ENCODE measurements at regions not wholly inside any gene's neighbourhood (a gene's known extent, or its start where the extent isn't known, plus 50 kb on each side); places are given as distances from the start of the nearest gene placed in this dataset.

DNA sequence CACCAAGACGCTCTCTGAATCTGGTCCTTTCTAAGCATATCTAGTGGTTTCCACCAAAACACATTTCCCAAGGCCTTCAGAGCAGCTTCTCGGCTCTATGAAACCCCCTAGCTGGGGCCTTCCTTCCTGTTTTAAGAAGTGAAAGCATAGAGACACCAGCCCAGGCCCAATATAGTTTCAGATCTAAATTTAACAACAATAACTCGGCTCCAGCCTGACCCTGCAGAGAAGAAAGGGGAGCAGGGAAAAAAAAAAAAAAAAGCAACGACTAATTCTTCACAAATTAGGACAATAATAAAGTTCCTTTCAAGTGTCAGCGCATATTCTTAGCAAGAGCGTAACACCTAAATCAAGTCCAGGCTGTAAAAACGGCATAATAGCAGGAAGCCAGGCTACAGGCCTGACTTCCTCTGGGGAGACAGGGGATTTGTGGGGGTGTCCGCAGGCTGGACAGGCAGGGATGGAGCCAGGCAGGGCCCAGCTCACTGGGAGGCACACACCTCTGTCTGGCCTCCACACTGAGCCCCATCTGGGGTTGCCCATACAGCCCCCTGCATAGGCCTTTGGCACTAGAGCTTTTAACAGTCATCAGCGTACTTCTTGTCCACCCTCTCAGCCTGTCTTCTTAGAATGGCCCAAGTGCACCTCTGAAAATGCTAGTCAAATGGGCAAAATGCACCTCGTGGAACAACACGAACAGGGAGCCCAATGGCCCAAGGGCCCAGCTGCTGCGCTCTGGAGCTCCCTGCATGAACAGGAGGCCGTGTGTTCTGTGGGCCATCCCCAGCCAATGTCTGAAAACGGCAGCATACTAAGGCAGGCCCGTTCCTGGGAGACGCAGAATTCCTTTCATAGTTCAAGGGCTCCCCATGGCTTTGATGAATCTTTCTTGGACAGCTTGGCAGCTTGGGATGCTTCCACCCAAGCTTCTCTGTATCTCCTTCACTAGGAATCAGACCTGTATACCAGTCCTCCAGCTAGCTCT, 772.9 kb downstream of the MED13L start:
- DNase-seq (ENCODE audit: low read depth in 1 of 2, low spot score in 1 of 2), result no peak
- TF ChIP-seq KDM5A (IDR thresholded peaks at IDR 0.05) (no peak), MAZ (IDR thresholded peaks at IDR 0.05; ENCODE audit: borderline replicate concordance, low read depth, low read length) (no peak), RARB (CRISPR knock-in tag; IDR thresholded peaks at IDR 0.05) (no peak), BHLHE40 (IDR thresholded peaks at IDR 0.05; ENCODE audit: low read depth, low read length) (no peak), NPAS2 (CRISPR knock-in tag; IDR thresholded peaks at IDR 0.05; ENCODE audit: borderline replicate concordance) (no peak), HEYL (CRISPR knock-in tag; IDR thresholded peaks at IDR 0.05) (no peak), TFCP2L1 (CRISPR knock-in tag; IDR thresholded peaks at IDR 0.05) (no peak)
- TF ChIP-seq, protein P1, sequence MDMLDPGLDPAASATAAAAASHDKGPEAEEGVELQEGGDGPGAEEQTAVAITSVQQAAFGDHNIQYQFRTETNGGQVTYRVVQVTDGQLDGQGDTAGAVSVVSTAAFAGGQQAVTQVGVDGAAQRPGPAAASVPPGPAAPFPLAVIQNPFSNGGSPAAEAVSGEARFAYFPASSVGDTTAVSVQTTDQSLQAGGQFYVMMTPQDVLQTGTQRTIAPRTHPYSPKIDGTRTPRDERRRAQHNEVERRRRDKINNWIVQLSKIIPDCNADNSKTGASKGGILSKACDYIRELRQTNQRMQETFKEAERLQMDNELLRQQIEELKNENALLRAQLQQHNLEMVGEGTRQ (IDR thresholded peaks at IDR 0.05), result no peak
- TF ChIP-seq, protein P2, sequence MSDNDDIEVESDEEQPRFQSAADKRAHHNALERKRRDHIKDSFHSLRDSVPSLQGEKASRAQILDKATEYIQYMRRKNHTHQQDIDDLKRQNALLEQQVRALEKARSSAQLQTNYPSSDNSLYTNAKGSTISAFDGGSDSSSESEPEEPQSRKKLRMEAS (IDR thresholded peaks at IDR 0.05), result no peak
- Histone ChIP-seq H3K9me3 (no peaks in the 10 kb centered on the region), H3K4me3 (no peak overlapping the region), H3K27ac (no peak overlapping the region), H3K4me1 (no peaks in the 10 kb centered on the region), H3K4me2 (no peak overlapping the region)
- ChIA-PET CTCF (interaction anchor here (0.6 kb wide), 1 partner anchor 119 kb away, joined by 3 read pairs; no protein-coding TSS in a partner anchor), POLR2A (no interaction called here)
- ATAC-seq, result no peak
- WGBS (ENCODE audit: missing lambda C conversion rate), result 55% methylated on average over 16 of the region's 16 CpGs
- no peak for FAIRE-seq

DNA sequence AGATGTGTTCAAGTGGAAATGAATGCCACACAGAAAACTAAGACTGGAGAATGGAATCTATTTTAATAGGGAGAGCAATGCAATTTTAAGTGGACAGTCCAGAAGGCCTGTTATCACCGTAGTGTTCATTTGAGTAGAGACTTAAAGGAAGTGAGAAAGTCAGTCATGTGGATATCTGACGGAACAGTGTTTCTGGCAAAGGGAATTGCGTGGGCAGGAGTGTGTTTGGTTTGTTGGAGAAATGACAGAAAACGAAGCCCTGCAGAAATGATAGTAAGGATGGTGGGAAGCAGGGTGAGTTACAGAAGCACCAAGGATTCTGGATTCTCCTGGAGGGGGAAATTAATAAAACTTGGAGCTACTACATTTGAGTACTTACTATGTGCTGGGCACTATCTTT, 776.6 kb downstream of the MED13L start:
- no peak overlapping the region for H3K4me2 ChIP-seq
- WGBS (ENCODE audit: missing lambda C conversion rate), result 36% methylated on average over 4 of the region's 4 CpGs
- H3K4me1 ChIP-seq, result no peaks in the 10 kb centered on the region
- no peak for DNase-seq (ENCODE audit: low read depth in 1 of 2, low spot score in 1 of 2)
- no peak overlapping the region for H3K27ac ChIP-seq
- TF ChIP-seq RARB (CRISPR knock-in tag; IDR thresholded peaks at IDR 0.05), result no peak
- TF ChIP-seq SREBF2 (IDR thresholded peaks at IDR 0.05), result no peak
- TF ChIP-seq CEBPB (IDR thresholded peaks at IDR 0.05), result no peak
- TF ChIP-seq, protein P3, sequence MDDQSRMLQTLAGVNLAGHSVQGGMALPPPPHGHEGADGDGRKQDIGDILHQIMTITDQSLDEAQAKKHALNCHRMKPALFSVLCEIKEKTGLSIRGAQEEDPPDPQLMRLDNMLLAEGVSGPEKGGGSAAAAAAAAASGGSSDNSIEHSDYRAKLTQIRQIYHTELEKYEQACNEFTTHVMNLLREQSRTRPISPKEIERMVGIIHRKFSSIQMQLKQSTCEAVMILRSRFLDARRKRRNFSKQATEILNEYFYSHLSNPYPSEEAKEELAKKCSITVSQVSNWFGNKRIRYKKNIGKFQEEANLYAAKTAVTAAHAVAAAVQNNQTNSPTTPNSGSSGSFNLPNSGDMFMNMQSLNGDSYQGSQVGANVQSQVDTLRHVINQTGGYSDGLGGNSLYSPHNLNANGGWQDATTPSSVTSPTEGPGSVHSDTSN (IDR thresholded peaks at IDR 0.05), result no peak
- no peak for TF ChIP-seq PHF8 (IDR thresholded peaks at IDR 0.05; ENCODE audit: borderline replicate concordance, low read depth)
- TF ChIP-seq EP300 (IDR thresholded peaks at IDR 0.05), result no peak
- no peak for TF ChIP-seq CBX8 (IDR thresholded peaks at IDR 0.05)
- TF ChIP-seq, protein P4, sequence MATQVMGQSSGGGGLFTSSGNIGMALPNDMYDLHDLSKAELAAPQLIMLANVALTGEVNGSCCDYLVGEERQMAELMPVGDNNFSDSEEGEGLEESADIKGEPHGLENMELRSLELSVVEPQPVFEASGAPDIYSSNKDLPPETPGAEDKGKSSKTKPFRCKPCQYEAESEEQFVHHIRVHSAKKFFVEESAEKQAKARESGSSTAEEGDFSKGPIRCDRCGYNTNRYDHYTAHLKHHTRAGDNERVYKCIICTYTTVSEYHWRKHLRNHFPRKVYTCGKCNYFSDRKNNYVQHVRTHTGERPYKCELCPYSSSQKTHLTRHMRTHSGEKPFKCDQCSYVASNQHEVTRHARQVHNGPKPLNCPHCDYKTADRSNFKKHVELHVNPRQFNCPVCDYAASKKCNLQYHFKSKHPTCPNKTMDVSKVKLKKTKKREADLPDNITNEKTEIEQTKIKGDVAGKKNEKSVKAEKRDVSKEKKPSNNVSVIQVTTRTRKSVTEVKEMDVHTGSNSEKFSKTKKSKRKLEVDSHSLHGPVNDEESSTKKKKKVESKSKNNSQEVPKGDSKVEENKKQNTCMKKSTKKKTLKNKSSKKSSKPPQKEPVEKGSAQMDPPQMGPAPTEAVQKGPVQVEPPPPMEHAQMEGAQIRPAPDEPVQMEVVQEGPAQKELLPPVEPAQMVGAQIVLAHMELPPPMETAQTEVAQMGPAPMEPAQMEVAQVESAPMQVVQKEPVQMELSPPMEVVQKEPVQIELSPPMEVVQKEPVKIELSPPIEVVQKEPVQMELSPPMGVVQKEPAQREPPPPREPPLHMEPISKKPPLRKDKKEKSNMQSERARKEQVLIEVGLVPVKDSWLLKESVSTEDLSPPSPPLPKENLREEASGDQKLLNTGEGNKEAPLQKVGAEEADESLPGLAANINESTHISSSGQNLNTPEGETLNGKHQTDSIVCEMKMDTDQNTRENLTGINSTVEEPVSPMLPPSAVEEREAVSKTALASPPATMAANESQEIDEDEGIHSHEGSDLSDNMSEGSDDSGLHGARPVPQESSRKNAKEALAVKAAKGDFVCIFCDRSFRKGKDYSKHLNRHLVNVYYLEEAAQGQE (IDR thresholded peaks at IDR 0.05), result no peak
- no peak for TF ChIP-seq RCOR1 (IDR thresholded peaks at IDR 0.05; ENCODE audit: low read depth, low read length)
- TF ChIP-seq, protein P5, sequence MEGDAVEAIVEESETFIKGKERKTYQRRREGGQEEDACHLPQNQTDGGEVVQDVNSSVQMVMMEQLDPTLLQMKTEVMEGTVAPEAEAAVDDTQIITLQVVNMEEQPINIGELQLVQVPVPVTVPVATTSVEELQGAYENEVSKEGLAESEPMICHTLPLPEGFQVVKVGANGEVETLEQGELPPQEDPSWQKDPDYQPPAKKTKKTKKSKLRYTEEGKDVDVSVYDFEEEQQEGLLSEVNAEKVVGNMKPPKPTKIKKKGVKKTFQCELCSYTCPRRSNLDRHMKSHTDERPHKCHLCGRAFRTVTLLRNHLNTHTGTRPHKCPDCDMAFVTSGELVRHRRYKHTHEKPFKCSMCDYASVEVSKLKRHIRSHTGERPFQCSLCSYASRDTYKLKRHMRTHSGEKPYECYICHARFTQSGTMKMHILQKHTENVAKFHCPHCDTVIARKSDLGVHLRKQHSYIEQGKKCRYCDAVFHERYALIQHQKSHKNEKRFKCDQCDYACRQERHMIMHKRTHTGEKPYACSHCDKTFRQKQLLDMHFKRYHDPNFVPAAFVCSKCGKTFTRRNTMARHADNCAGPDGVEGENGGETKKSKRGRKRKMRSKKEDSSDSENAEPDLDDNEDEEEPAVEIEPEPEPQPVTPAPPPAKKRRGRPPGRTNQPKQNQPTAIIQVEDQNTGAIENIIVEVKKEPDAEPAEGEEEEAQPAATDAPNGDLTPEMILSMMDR (IDR thresholded peaks at IDR 0.05), result no peak
- TF ChIP-seq, protein P6, sequence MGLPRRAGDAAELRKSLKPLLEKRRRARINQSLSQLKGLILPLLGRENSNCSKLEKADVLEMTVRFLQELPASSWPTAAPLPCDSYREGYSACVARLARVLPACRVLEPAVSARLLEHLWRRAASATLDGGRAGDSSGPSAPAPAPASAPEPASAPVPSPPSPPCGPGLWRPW (IDR thresholded peaks at IDR 0.05), result no peak
- TF ChIP-seq RAD21 (conservative IDR thresholded peaks at IDR 0.05 in 1 of 2, IDR thresholded peaks at IDR 0.05 in 1 of 2), result no peak
- TF ChIP-seq NFE2L2 (conservative IDR thresholded peaks at IDR 0.05; ENCODE audit: low read length), result no peak
- no peak for TF ChIP-seq JUNB (IDR thresholded peaks at IDR 0.05)
- TF ChIP-seq, protein P7, sequence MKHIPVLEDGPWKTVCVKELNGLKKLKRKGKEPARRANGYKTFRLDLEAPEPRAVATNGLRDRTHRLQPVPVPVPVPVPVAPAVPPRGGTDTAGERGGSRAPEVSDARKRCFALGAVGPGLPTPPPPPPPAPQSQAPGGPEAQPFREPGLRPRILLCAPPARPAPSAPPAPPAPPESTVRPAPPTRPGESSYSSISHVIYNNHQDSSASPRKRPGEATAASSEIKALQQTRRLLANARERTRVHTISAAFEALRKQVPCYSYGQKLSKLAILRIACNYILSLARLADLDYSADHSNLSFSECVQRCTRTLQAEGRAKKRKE (CRISPR knock-in tag; IDR thresholded peaks at IDR 0.05; ENCODE audit: low read depth), result no peak
- ChIA-PET POLR2A (no interaction called here), CTCF (interaction anchor here (0.6 kb wide), 1 partner anchor 33 kb away, joined by 3 read pairs; no protein-coding TSS in a partner anchor)
- H3K4me3 ChIP-seq, result no peak overlapping the region
- ATAC-seq, result no peak
- no peak for FAIRE-seq
- H3K9me3 ChIP-seq, result no peaks in the 10 kb centered on the region

Measured in A549 (cell line).